ENCODE measurements at regions not wholly inside any gene's neighbourhood (a gene's known extent, or its start where the extent isn't known, plus 50 kb on each side); places are given as distances from the start of the nearest gene placed in this dataset.

- no peak for TF ChIP-seq CTCF (IDR thresholded peaks at IDR 0.05)
- no peak for TF ChIP-seq POLR2A (IDR thresholded peaks at IDR 0.05)
Measured at GRCh38 chrX:8289523-8289922, 118.5 kb upstream of the VCX2 start.

Measured in sigmoid colon (tissue), 3 donors.